Cardiac muscle cell (in vitro differentiated cells and primary cell): ENCODE measurements at regions not wholly inside any gene's neighbourhood (a gene's known extent, or its start where the extent isn't known, plus 50 kb on each side); places are given as distances from the start of the nearest gene placed in this dataset.

Source experiments
- DNase-seq, 2 donors: peaks; one replicate each; pipeline versions ENCODE4 v3.0.0 to v3.0.0-alpha.2; 2010 to 2017; ENCODE audit warnings: low read depth in 1 of 2, low spot score in 1 of 2
- H3K27ac ChIP-seq: fragments of 200-600 bp; sonication (generic); 2 replicates; pipeline ENCODE4 v1.5.1; 2016
- H3K27me3 ChIP-seq: fragments of 200-600 bp; sonication (generic); 2 replicates; pipeline ENCODE4 v1.6.0; 2016; ENCODE audit warnings: control low read depth
- H3K36me3 ChIP-seq: fragments of 200-600 bp; sonication (generic); 2 replicates; pipeline ENCODE4 v1.5.1; 2016; ENCODE audit warnings: control low read depth
- H3K4me1 ChIP-seq: fragments of 200-600 bp; sonication (generic); 2 replicates; pipeline ENCODE4 v1.8.1; 2017; ENCODE audit warnings: low read depth, mild to moderate bottlenecking, mixed run types
- H3K4me3 ChIP-seq: fragments of 200-600 bp; sonication (generic); 2 replicates; pipeline ENCODE4 v1.5.1; 2016; ENCODE audit warnings: mild to moderate bottlenecking
- H3K9me3 ChIP-seq: fragments of 200-600 bp; sonication (generic); 2 replicates; pipeline ENCODE4 v1.5.1; 2017; ENCODE audit warnings: low read depth, mild to moderate bottlenecking, control low read depth
- TF ChIP-seq, protein P1 (sequence below): IDR thresholded peaks from 2 replicates; pipeline ENCODE4 v1.5.1; 2012; ENCODE audit warnings: low read depth, mild to moderate bottlenecking, low read length

DNA sequence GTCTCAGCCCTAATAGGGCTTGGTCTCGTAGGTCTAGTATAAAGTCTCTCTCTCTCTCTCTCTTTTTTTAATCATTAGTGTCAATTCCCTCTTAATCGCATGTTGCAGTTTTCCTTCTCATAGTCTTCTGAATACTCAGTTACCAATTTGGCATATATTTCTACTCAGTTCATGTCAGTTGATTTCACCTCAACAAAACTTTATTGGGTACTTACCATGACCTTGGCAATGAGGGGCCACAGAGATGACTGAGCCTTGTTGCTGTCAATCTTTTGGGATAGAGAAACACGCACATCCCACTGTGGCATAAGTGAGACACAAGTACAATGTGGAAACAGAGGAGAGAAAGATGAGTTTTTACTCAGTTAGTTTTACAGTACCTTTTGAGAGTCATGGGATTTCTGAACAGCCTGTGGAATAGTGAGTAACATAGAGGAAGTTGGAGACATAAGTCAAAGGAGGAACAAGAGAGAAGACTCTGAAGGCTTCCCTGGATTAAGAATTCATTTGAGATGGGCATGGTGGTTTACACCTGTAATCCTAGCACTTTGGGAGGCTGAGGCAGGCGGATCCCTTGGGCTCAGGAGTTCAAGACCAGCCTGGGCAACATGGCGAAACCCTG is 150.2 kb upstream of the CBLB start:
- Histone ChIP-seq H3K27ac (no peak overlapping the region), H3K4me3 (no peak overlapping the region), H3K9me3 (no peaks in the 10 kb centered on the region), H3K4me1 (no peaks in the 10 kb centered on the region), H3K27me3 (no peaks in the 10 kb centered on the region), H3K36me3 (no peaks in the 10 kb centered on the region)
- TF ChIP-seq, protein P1, sequence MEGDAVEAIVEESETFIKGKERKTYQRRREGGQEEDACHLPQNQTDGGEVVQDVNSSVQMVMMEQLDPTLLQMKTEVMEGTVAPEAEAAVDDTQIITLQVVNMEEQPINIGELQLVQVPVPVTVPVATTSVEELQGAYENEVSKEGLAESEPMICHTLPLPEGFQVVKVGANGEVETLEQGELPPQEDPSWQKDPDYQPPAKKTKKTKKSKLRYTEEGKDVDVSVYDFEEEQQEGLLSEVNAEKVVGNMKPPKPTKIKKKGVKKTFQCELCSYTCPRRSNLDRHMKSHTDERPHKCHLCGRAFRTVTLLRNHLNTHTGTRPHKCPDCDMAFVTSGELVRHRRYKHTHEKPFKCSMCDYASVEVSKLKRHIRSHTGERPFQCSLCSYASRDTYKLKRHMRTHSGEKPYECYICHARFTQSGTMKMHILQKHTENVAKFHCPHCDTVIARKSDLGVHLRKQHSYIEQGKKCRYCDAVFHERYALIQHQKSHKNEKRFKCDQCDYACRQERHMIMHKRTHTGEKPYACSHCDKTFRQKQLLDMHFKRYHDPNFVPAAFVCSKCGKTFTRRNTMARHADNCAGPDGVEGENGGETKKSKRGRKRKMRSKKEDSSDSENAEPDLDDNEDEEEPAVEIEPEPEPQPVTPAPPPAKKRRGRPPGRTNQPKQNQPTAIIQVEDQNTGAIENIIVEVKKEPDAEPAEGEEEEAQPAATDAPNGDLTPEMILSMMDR = no peak
- no peak for DNase-seq

DNA sequence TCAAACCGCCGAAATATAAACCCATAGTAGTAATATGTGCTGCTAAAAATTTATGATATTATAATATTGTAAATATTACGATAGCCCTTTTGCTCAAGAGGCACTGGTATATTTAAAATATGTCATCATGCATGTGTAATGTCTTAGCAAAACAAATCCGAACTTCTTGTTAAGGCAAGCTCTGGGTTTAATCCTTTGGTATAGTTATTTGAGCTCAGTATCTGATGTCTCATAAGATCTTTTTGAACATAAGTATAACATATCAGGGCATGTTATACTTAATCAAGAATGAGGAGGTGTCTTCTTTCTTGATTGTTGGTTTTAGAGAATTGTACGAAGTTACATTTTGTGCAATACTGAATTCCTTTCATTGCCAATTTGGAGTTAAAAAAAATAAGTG is 154.1 kb upstream of the CBLB start:
- no peaks in the 10 kb centered on the region for H3K9me3 ChIP-seq
- no peaks in the 10 kb centered on the region for H3K36me3 ChIP-seq
- H3K27ac ChIP-seq = no peak overlapping the region
- H3K4me1 ChIP-seq = no peaks in the 10 kb centered on the region
- no peaks in the 10 kb centered on the region for H3K27me3 ChIP-seq
- no peak for DNase-seq
- H3K4me3 ChIP-seq = no peak overlapping the region
- TF ChIP-seq, protein P1 = no peak

DNA sequence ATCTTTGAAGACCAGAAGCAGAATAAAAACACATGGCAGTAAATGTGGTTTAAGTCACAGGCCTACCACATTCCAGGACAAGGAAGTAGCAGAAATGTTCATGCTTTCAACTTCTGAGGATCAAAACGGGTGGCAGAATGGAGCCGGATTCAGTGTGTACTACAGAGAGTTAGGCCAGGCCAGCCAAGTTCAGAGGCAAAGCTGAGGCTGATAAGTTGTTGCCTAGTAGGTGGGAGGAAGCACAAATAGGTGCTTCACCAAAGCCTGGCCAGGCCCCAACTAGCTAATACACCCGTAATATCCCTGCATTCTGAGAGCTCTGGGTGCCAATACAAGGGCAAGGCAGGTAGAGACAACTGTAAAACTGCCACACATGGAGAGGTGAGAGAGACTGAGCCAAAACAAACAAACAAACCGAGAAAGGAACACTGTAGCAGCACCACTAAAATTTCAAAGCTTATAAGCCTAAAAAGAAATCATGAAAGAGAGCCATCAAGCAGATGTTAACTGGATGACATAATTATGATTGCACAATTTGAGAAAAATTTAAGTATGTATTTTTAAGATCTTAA is 156.4 kb upstream of the CBLB start:
- TF ChIP-seq, protein P1 = no peak
- H3K4me3 ChIP-seq = no peak overlapping the region
- no peaks in the 10 kb centered on the region for H3K4me1 ChIP-seq
- H3K36me3 ChIP-seq = no peaks in the 10 kb centered on the region
- no peak for DNase-seq
- no peaks in the 10 kb centered on the region for H3K27me3 ChIP-seq
- H3K27ac ChIP-seq = peak overlapping the region; percentile 1
- no peaks in the 10 kb centered on the region for H3K9me3 ChIP-seq

DNA sequence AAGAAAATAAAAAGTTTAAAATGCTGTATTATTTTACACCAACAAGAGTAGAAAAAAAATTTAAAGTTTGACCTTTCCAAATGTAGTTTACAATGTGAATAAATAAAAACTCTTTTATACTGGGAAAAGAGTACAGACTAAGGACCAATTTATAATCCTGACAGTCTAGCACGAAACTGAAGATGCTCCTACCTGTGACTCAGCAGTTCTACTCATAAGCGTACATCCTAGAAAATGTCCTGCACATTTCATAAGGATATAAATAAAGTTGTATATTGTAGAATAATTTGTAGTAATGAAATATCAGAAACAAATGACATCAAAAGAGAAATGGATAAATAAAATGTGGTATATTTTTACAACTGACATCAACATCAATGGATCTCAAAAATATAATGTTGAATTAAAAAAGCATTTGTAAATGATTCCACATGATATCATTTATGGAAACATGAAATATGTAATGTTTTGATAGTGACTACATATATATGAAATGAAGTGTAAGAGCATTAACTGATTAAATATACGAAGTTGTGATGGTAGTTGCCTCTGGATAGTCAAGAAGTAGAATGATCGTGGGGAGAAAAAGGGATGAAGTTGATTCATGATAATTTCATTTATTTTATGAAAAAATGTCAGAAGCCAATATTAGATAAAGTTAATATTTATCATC is 161.3 kb upstream of the CBLB start:
- H3K36me3 ChIP-seq = no peaks in the 10 kb centered on the region
- TF ChIP-seq, protein P1 = no peak
- H3K4me1 ChIP-seq = no peaks in the 10 kb centered on the region
- no peak overlapping the region for H3K27ac ChIP-seq
- H3K4me3 ChIP-seq = no peak overlapping the region
- no peaks in the 10 kb centered on the region for H3K27me3 ChIP-seq
- H3K9me3 ChIP-seq = no peaks in the 10 kb centered on the region
- DNase-seq = no peak

DNA sequence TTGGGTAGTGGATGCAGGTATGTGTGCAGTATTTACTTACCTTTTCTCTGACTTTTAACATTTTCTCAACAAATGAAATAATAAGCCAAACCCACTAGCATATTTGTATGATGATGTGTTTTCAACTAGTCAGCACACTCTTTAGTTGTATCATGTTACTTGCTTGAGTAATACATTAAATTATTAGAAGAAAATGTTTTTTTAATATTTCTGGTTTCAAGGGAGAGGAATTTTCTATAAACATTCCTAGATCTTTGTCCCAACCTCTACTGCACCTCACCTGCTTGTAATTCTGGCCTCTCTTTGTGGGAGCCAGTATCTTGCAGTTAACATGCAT is 161.8 kb upstream of the CBLB start:
- Histone ChIP-seq H3K4me1 (peaks cover 4% of the 10 kb centered on the region), H3K36me3 (no peaks in the 10 kb centered on the region), H3K9me3 (no peaks in the 10 kb centered on the region), H3K27me3 (no peaks in the 10 kb centered on the region), H3K4me3 (no peak overlapping the region), H3K27ac (no peak overlapping the region)
- TF ChIP-seq, protein P1 = no peak
- peak in 1 of 2 donors; percentile 19 for DNase-seq
